ENCODE measurements at regions not wholly inside any gene's neighbourhood (a gene's known extent, or its start where the extent isn't known, plus 50 kb on each side); places are given as distances from the start of the nearest gene placed in this dataset.

DNA sequence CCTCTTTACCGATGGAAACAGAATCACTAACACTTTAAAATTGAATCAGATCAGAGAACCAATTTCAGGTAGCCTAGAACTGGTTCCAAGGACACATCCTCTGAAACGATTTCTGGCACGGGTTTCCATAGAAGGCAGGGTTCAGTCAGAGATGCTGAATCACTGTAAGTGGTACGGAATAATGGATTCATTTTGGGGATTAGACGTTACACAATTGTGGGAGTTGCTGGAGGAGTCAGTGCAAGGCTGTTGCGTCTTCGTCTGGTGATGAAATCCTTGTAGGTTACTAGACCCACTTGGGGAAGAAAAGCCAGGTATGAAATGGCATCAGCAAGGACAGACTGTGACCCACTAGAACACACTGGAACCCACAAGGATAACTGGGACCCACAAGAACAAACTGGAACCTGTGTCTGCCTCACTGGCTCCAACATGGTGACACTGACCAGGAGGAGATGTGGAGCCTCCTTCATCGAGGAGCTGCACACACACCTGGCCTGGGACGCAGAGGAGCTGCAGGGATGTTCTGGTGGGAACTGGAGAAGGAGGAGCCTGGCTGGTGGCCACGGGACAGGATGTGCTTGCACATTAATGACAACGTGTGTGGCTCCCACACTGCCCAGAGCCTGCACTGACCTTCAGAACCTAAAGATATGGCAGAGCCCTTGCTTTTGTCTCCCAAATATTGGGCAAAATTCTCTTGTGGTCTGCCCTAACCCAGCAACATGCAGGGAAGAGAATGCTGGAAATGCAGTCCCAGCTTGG lies 105.1 kb downstream of the TRAPPC11 start:
- DNase-seq: no peak

DNA sequence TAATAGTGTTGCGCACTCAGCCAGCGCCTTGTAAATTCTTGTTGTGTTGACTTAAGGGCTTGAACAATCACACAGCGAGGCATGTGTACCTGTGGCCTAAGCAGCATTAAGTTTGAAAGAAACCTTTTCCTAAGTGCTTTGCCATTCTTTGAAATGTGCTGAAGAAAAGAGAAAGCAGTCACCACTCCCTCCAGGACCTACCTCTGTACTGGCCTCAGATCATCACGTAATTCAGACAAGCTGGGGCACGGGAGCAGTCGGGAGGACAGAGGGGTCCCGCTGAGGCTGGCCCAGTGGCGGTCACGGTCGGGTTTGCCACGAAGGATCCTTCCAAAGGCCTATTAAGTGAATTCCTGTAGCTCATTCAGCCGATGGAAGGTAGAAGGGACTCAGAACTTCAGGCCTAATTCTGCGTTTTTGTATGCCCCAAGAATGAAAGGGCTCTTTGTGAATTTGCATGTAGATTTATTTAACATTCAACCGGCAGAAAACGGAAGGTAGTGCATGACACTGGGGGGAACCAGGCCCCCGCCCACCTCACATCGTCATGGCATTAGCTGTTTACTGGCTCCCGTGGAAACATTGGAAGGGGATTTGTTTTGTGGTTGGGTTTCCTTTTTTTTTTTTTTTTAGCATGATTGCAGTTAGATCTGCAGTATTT lies 106.3 kb downstream of the TRAPPC11 start:
- no peak for DNase-seq

DNA sequence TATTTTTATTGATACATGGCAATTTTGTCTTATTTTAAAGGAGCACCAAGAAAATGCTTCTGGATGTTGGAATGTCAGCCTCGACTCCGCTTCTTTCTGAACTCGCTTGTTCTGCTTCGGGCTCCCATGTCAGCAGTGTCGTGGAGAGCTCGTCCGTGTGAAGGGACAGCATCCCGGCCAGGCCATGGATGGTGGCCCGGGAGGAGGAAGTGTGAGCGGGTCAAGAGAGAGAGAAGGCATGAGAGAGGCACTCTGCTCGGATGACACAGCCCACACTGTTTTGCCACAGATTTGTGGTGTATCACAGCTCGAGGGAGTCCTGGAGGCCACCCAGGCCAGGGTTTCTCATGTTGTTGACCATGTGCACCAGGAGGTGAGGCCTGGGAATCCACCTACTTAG lies 107.0 kb downstream of the TRAPPC11 start:
- DNase-seq: no peak

DNA sequence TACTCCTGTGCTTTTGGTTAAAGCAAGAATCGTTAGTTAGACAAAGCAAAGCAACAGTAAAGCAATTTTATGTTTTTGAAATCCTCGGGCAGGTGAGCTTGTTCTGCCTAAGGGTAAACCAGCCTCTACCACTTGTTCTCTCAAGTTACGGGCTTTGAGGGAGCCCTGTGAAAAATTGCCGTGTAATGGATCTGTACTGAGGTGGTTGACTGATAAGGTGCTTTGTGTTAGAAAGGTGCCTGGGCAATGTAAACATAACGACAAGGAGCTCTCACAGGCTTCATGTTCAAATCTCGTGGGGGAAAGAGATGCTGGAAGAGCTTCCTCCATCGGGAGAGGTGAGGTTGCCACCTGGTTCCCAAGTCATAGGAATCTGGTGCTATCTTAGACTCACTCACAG lies 111.8 kb downstream of the TRAPPC11 start:
- no peak for DNase-seq

DNA sequence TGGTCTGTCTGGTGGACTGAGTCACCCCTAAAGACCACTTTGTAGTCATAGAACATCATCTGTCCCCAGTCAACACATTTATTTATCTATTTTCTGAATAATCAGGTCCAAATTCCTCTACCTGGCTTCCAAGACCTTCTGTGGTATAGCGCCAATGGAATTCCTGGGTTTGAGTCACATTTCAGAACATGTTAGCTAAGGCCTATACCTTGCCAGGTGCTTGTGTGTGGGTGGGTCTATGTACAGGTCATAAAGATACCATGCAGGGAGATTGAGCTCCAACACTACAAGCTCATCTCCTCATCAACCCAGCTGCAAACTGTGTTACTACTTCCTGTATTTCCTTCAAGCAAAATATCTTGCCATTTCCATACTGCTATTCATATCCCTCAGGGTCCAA lies 113.3 kb downstream of the TRAPPC11 start:
- DNase-seq: no peak

DNA sequence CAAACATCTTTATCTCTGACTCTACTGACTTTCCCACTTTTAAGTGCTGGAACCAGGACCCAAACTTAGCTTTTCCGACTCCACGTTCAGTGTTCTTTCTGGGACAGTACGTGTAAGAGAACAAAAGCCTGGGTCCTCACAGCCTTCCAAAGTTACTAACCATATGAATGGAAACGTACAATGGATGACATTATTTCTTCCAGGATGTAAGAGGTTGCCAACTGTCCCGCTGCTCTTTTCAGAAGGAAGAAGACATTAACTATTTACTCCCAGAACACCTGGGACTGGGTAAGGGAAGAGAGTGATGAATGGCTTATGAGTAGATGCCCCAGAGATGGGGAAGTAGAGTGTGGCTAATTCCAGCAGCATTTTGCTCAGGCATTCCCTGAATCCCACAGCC lies 114.7 kb downstream of the TRAPPC11 start:
- no peak for DNase-seq

DNA sequence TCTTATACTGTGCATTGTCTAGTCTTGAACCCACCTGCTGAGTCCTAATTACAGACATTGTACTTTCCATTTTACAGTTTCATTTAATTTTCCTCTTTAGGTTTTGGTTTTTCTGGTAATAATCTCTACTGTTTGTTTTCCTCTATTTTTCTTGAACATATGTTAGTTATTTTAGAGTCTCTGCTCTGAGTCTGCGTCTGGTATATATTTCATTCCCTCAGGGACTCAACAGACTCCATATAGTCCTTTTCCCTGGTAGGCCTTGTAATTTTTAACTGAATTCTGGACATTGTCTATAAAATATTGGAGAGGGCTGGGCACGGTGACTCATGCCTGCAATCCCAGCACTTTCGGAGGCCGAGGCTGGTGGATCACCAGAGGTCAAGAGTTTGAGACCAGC lies 121.8 kb upstream of the STOX2 start:
- no peak for DNase-seq

DNA sequence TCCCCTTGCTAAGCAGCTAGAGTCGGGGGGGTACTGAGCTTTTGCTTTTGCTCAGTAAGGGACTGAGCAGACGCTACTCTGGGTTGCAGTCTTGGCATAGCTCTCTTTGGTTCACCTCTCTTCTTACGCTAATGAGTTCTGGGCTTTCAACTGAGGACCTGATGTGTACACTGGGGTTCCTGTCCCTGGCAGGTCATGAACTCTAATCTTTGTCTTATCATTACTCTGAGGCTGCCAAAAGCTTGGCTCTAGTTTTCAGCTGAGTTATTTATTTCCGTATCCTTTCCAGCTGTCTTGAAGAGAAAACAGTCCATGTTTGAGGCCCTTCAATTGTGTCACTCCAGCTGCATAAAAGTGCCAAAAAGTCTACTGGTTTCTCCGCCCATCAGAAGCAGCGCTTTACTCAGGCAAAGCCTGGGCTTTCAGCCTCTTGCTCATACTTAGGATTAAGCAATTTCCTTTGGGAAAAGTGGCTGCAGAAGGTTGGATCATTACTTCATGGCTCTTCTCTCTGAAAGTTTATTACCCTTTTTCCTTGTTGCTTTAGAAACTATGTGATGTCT lies 121.0 kb upstream of the STOX2 start:
- no peak for DNase-seq

DNA sequence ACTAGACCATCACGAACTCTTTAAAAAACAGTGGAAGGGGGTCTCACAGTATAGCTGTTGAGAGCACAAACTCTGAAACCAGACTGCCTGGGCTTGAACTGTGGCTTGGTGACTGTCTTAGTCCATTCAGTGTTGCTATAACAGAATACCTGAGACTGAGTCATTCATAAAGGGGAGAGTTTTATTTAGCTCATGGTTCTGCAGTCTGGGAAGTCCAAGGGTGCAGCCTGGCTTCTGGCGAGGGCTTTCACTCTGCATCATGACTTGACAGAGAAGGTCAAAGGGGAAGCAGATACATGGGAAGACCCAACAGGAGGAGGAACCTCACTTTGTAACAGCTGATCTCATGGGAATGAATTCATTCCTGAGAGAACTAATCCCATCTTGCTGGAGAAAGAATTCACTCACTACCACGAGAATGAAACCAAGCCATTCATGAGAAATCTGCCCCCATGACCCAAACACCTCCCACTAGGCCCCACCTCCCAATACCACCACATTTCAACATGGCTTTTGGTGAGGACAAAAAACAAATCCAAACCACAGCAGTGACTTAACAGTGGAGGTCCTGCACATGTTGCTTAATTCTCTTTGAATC lies 116.7 kb upstream of the STOX2 start:
- DNase-seq: no peak

DNA sequence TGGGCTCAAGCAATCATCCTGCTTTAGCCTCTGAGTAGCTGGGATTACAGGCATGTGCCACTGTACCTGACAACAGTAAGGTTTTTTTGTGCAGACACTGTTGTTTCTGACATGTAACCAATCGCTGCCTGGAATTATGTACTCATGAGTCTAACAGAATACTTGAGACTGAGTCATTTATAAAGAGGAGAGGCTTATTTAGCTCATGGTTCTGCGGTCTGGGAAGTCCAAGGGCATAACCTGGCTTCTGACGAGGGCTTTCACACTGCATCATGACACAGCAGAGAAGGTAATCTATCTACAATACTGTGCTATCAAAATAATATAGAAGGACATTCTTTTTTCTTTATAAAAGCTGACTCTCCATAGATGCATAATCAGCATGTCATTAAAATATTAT lies 115.5 kb upstream of the STOX2 start:
- no peak for DNase-seq

DNA sequence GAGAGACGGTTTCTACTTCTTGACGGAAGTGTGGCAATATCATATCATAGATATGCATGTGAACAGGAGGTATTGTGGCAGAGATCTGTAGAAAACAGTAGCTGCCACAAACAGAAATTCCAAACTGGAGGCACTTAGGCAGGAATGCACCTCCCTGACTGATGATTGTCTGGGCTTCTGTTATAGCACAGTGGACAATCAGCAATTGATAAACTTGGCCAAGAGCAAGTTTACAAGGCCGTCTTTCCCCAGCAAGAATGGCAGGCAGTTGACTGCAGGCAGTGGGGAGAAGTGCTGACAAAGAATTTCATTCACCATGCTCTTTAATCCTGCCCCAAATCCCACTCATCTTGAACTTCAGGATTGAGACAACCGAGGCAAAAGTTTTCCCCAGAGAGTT lies 114.4 kb upstream of the STOX2 start:
- DNase-seq: no peak

DNA sequence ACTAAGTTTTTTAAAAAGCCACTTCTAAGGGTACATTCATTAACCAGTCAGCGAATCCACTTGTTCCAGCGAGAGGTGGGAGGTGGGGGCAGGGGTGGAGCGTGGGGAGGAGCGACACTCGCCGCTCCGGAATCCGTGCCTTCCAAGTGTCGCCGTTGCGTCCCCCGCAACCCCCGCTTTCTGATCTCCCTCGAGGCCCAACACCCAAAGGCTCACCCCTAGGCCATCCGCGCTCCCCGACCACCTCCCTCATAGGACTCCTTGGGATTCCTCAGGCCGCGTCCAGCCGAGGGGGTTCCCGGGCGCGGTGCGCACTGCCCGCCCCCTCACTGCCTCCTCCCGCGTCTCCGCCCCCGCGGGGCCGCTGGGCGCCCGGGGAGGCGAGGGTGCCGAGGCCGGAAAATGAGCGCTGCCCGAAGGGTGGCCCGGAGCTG lies 108.1 kb upstream of the STOX2 start:
- DNase-seq: no peak

DNA sequence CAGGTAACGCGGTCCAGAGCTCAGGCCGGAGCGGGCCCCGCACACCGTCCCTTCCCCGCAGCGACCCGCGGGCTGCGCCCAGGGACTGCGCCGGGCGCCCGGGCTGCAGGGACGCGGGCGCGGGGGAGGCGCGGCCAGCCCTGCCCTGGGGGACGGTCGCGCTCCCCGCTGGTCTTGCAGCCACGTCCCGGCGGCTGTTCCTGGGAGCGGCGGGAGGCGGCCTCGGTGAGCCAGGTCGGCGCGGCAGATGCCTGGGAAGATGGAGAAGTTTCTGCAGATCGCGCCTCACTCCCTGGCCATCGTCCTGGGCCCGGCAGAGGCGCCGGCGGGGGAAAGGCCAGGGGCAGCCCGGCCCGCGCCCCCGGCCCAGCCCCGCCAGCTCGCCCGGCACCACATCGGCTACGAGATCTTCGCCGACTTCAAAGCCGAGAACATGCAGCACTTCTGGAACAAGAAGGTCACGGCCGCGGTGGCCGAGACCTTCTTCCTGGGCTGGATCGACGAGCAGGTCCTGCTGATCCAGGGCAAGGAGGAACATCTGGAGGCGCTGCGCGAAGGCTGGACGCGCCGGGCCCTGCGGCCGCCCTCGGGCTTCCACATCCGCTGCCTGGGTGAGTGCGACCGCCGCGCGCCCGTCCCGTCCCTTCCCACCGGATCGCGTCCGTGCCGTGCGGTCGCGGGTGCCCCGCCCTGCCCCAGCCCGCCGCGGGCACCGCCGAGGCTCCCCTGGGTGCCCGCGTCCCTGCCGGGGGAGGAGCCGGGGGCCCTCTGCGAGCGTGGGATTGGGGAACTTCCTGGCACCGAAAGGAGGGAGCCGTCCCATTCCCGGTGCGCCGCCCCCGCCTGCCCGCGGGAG lies 107.4 kb upstream of the STOX2 start:
- DNase-seq: no peak

DNA sequence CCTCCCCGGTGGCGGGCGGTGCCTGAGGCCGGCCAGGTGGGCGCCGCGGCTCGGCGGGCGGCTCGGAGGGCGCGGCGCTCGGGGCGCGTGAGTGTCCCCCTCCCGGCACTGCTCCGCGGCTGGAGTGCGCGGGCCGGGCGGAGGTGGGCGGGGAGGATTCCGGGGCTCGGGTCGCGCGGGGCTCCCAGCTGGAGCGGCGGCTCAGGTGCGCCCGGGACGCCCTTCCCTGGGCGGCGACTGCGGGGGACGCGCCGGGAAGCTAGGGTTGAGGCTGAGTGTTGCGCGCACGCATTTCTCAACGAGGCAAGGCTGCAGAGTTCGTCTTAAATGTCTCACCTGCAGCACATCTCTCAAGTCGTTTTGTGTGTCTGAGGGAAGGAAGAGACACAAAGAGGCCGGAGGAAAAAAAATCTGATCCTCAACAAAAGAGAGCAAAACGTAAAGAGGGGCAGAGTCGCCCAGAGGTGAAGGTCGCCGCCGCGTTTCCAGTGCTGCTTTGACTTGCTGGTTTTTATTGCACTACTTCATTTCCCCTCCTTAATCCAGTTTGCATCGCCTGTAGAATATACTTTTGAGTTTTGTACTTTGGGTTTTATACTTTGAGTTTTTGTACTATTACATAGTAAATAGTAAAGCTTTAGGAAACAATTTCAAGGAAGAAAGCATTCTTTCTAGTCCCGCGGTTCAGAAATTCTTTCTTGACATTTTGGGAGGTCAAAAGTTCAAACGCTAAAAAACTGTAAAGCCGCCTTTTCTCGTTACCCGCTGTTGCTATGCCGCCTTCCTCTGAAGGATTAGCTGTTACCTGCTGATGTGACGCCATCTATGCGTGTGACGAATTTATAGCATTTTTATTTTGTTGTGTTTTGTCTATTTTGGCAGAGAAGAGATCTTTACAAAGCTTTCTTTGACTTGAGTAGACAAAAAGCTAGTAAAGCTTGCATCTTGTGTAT lies 106.5 kb upstream of the STOX2 start:
- DNase-seq: no peak

DNA sequence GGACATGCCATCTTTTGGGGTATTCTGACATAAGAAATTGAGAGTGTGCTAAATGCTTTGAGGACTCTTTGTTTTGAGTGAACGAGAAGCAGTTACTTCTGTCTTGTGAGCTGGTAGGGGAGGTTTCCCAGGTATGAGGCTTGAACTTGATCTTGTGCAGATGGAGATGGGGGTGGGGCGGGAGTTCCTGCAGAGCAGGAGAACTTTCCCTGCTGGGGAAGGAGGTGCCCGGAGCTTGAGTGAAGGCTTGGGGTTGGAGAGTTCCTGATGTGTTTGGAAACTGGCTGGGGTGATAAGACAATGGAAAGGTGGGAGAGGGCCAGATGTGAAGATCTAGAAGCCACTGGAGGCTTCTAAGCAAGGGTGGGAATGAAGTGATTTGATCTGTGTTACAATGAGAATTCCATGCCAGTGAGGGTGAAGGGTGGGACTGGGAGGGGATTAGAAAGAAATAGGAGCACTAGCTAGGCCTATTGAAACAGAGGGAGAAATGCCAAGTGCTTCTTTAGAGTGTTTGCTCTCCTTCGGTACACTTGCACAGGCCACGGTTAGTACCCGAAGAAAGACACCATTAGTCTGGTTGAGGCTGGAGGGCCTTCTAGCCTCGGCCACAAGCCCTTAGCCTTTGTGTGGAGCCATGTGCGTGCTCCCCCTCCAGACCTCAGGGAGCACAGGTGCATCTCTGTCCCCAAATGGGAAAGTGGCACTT lies 103.5 kb upstream of the STOX2 start:
- DNase-seq: no peak

DNA sequence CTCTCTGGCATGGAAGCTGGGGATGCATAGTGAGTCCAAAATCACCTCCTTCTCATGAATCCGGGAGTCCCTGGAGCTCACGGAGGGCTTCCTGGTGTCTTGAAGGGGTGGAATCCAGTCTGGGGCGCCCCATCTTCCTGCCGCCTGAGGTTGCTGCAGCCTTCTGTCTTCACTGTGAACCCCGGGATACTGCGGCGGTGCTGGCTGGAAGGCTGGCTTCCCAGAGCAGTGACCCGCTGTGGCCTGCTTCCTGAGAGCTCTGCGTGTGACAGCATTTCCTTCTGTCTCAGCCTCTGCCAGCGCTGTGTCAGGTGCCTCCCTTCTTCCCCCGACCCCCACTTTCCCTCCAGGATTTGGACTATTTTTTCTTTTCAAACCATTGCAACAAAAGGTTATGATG lies 98.8 kb upstream of the STOX2 start:
- DNase-seq: no peak

DNA sequence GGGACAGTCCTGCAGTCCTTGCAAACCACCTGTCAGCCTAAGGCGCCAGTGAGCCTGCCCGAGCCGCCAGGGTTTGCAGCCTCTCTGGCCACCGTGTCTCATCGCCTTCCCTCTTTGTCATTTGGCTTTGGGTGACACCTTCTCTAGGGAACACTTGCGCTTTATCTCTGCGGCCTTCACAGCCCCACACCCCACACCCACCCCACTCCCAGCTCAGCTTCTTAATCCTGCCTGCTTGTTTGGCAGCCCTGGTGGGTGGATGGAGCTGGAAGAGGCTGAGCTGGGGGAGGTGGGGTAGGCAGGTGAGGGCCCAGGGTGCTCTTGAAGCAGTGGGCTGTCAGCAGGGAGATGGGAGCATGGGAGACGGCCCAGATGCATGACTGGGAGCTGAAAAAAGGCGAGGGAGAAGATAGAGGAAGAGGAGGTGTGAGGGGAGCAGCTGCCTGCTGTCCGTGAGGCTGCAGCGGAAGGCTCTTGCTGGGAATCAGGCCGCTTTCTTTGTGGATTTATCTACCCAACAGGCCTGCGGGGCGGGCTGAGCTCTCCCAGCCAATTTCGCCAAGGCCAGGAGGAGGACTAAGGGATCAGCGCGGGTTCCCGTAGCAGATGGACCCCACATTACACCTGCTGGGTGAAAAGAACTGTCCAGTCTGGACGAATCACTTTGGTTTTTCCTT lies 97.5 kb upstream of the STOX2 start:
- DNase-seq: no peak

DNA sequence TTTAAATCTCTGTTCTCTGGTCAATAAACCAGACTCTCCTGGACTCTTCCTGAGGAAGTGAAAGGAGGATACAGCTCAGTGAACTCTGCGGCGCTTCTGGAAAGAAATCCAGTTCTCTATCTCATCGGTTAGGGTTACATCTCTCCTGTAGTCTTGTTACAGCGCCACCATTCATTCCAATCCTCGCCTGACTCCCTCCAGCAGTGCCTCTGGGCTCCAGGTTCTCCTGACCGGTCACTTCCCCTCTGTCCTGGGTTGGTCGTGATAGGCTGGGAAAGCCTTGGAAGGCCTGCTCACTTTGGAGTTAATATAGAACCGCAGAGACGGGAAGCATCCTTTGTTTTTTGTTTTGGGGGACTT lies 97.0 kb upstream of the STOX2 start:
- no peak for DNase-seq

DNA sequence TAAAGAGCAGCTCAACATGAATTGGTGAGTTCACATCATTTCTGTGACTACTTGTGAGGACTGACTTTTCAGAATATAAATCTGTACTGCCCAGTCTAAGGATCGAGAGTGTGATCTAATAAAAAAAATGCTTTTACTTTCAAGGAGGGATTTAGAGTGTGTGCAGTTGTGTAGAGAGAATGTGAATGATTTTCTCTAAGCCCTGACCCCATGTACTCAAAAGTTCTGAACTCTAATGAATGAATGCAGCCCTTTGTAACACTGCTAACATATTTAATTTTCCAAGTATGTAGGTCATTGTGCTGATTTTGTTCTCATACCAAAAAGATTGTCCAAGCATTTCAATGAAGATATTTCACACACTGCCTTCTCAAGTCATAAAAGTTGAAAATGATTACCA lies 92.5 kb upstream of the STOX2 start:
- DNase-seq: no peak

DNA sequence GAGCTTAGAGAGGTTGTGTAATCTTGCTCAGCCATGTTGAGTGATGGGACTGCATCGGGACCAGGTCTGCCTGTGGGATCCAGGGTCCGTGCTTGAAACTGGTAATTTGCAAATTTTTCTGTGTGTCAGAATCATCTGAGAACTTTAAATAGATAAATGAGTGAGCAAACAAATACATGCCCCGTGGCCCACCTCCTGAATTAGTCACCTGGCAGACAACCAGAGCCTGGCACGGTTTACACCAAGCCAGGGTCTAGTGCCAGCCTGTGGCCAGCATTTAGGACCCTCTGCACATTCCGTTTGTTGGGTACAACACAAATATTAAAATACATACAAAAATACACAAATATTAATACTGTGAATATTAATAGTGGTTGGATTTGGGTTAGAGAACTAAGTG lies 90.6 kb upstream of the STOX2 start:
- no peak for DNase-seq

DNA sequence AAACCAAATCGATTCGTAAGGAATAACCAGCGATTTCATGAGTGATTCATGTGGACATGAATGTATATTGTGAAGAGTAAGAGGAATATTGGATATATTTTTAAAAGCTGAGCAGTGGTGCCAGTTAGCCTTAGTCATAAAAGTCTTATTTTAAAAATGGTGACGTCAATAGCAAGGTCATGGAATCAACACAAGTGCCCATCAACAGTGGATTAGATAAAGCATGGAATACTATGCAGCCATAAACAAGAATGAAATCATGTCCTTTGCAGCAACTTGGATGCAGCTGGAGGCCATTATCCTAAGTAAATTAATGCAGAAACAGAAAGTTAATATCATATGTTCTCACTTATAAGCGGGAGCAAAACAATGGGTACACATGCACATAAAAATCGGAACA lies 89.0 kb upstream of the STOX2 start:
- no peak for DNase-seq

Data from CD4-positive, alpha-beta T cell treated with Interleukin-21 for 1 hour (primary cell).